HEK293 (cell line): ENCODE measurements at regions not wholly inside any gene's neighbourhood (a gene's known extent, or its start where the extent isn't known, plus 50 kb on each side); places are given as distances from the start of the nearest gene placed in this dataset.

Source experiments
- CTCF ChIA-PET: fragments of 350-600 bp; formaldehyde crosslinking; extraction: SDS; loops from one replicate; lab custom pipeline; 2021; ENCODE audit warnings: antibody characterized with exemption; lab: Yijun Ruan, JAX
- POLR2A ChIA-PET: fragments of 300-600 bp; formaldehyde crosslinking; extraction: SDS; loops from one replicate; lab custom pipeline; 2020; ENCODE audit warnings: antibody characterized with exemption, inconsistent platforms; lab: Yijun Ruan, JAX
- H3K27ac ChIP-seq: fragments of 200-500 bp; sonication (Bioruptor generic); 2 replicates; pipeline ENCODE4 v1.5.1; 2014; ENCODE audit warnings: low read depth, low read length, control low read depth, inconsistent platforms; ENCODE audit errors: extremely low read depth
- H3K36me3 ChIP-seq, 2 experiments: fragments of 200-500 bp in 1 of 2; sonication (Bioruptor generic) in 1 of 2; 1 replicate in 1 of 2; 2 replicates in 1 of 2; pipeline ENCODE4 v1.5.1; 2014 to 2017; ENCODE audit warnings: inconsistent platforms in 2 of 2, low read length in 2 of 2; ENCODE audit not compliant: control insufficient read depth in 2 of 2, insufficient read depth in 1 of 2
- H3K4me1 ChIP-seq: fragments of 200-500 bp; sonication (Bioruptor generic); 2 replicates; pipeline ENCODE4 v1.5.1; 2014; ENCODE audit warnings: mild to moderate bottlenecking, low read length, inconsistent platforms; ENCODE audit not compliant: control insufficient read depth, insufficient read depth
- H3K4me3 ChIP-seq: 2 replicates; pipeline ENCODE4 v1.5.1; 2011; ENCODE audit warnings: low read depth, mild to moderate bottlenecking, control low read depth, low read length, moderate library complexity
- H3K9me3 ChIP-seq: fragments of 200-500 bp; sonication (Bioruptor generic); 2 replicates; pipeline ENCODE4 v1.5.1; 2014; ENCODE audit warnings: low read depth, low read length, inconsistent platforms; ENCODE audit not compliant: control insufficient read depth, insufficient read depth
- GLI4 ChIP-seq: fragments of 450-650 bp; formaldehyde crosslinking; IDR thresholded peaks from 2 replicates; pipeline ENCODE4 v1.5.1; 2016; ENCODE audit warnings: missing biosample characterization, missing genetic modification characterization
- MEIS1 ChIP-seq: sonication (generic); formaldehyde crosslinking; IDR thresholded peaks from 2 replicates; pipeline ENCODE4 v1.8.1; 2022; ENCODE audit warnings: missing genetic modification reagents, mild to moderate bottlenecking, borderline replicate concordance
- MYNN ChIP-seq: fragments of 450-650 bp; formaldehyde crosslinking; IDR thresholded peaks from 2 replicates; pipeline ENCODE4 v1.5.1; 2016; ENCODE audit warnings: missing biosample characterization, missing genetic modification characterization, borderline replicate concordance
- SETDB1 ChIP-seq: IDR thresholded peaks from one replicate; pipeline ENCODE4 v1.6.1; 2017; ENCODE audit warnings: mild to moderate bottlenecking, low read length, moderate library complexity, mixed read lengths; ENCODE audit not compliant: insufficient read length
- YY2 ChIP-seq: fragments of 450-650 bp; formaldehyde crosslinking; IDR thresholded peaks from 2 replicates; pipeline ENCODE4 v1.5.1; 2016; ENCODE audit warnings: missing biosample characterization, missing genetic modification characterization
- ZNF112 ChIP-seq: fragments of 450-650 bp; formaldehyde crosslinking; IDR thresholded peaks from 2 replicates; pipeline ENCODE4 v1.5.0; 2017; ENCODE audit warnings: missing biosample characterization, missing genetic modification characterization
- ZNF292 ChIP-seq: fragments of 450-650 bp; formaldehyde crosslinking; IDR thresholded peaks from 2 replicates; pipeline ENCODE4 v1.5.1; 2016; ENCODE audit warnings: low read depth, missing biosample characterization, missing genetic modification characterization, borderline replicate concordance
- ZNF585B ChIP-seq: fragments of 450-650 bp; formaldehyde crosslinking; IDR thresholded peaks from 2 replicates; pipeline ENCODE4 v1.5.1; 2016; ENCODE audit warnings: missing biosample characterization, missing genetic modification characterization
- ZNF791 ChIP-seq: fragments of 450-650 bp; formaldehyde crosslinking; IDR thresholded peaks from 2 replicates; pipeline ENCODE4 v1.5.1; 2016; ENCODE audit warnings: missing biosample characterization, missing genetic modification characterization
- TF ChIP-seq, protein P1 (sequence below): fragments of 450-650 bp; formaldehyde crosslinking; IDR thresholded peaks from 2 replicates; pipeline ENCODE4 v1.5.1; 2016; ENCODE audit warnings: missing biosample characterization, missing genetic modification characterization, low read depth
- TF ChIP-seq, protein P2 (sequence below): fragments of 450-650 bp; formaldehyde crosslinking; IDR thresholded peaks from 2 replicates; pipeline ENCODE4 v1.5.1; 2016; ENCODE audit warnings: missing biosample characterization, missing genetic modification characterization, borderline replicate concordance
- TF ChIP-seq, protein P3 (sequence below): fragments of 450-650 bp; formaldehyde crosslinking; IDR thresholded peaks from 2 replicates; pipeline ENCODE4 v1.5.1; 2016; ENCODE audit warnings: missing biosample characterization, missing genetic modification characterization
- TF ChIP-seq, protein P4 (sequence below): fragments of 450-650 bp; formaldehyde crosslinking; IDR thresholded peaks from 2 replicates; pipeline ENCODE4 v1.5.1; 2016; ENCODE audit warnings: missing biosample characterization, missing genetic modification characterization, low read depth

DNA sequence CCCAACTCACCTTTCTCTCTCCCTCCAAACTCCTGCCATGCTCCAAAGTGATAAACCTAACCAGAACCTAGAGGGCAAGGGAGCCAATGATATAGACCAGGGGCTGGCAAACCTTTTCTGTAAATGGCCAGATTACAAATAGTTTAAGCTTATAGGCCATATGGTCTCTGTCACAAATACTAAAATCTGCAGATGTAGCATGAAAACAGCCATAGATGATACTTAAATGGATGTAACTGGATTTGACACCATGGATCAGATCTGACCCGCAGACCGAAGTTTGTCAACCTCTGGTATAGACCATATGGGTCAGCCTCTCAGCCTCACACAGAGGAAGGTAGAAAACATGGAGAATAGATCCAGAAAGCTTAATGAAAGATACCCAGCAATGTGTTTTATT, 165.2 kb upstream of the STT3B start:
- H3K36me3 ChIP-seq: no peaks in the 10 kb centered on the region
- no peak overlapping the region for H3K4me3 ChIP-seq
- no peaks in the 10 kb centered on the region for H3K9me3 ChIP-seq
- ChIA-PET CTCF (interaction anchor here (0.6 kb wide), 1 partner anchor 598 kb away, joined by 3 read pairs; no protein-coding TSS in a partner anchor), POLR2A (interaction anchor here (1.0 kb wide), 1 partner anchor 8 kb away, joined by 3 read pairs; no protein-coding TSS in a partner anchor)
- H3K4me1 ChIP-seq: no peaks in the 10 kb centered on the region
- TF ChIP-seq, protein P1, sequence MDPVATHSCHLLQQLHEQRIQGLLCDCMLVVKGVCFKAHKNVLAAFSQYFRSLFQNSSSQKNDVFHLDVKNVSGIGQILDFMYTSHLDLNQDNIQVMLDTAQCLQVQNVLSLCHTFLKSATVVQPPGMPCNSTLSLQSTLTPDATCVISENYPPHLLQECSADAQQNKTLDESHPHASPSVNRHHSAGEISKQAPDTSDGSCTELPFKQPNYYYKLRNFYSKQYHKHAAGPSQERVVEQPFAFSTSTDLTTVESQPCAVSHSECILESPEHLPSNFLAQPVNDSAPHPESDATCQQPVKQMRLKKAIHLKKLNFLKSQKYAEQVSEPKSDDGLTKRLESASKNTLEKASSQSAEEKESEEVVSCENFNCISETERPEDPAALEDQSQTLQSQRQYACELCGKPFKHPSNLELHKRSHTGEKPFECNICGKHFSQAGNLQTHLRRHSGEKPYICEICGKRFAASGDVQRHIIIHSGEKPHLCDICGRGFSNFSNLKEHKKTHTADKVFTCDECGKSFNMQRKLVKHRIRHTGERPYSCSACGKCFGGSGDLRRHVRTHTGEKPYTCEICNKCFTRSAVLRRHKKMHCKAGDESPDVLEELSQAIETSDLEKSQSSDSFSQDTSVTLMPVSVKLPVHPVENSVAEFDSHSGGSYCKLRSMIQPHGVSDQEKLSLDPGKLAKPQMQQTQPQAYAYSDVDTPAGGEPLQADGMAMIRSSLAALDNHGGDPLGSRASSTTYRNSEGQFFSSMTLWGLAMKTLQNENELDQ (tag by site-specific recombination): no peak
- TF ChIP-seq YY2 (tag by site-specific recombination) (no peak), MEIS1 (CRISPR knock-in tag) (no peak), GLI4 (tag by site-specific recombination) (no peak), SETDB1 (no peak), ZNF292 (no peak), ZNF791 (no peak), ZNF112 (tag by site-specific recombination) (no peak), ZNF585B (no peak), MYNN (tag by site-specific recombination) (no peak)
- TF ChIP-seq, protein P2, sequence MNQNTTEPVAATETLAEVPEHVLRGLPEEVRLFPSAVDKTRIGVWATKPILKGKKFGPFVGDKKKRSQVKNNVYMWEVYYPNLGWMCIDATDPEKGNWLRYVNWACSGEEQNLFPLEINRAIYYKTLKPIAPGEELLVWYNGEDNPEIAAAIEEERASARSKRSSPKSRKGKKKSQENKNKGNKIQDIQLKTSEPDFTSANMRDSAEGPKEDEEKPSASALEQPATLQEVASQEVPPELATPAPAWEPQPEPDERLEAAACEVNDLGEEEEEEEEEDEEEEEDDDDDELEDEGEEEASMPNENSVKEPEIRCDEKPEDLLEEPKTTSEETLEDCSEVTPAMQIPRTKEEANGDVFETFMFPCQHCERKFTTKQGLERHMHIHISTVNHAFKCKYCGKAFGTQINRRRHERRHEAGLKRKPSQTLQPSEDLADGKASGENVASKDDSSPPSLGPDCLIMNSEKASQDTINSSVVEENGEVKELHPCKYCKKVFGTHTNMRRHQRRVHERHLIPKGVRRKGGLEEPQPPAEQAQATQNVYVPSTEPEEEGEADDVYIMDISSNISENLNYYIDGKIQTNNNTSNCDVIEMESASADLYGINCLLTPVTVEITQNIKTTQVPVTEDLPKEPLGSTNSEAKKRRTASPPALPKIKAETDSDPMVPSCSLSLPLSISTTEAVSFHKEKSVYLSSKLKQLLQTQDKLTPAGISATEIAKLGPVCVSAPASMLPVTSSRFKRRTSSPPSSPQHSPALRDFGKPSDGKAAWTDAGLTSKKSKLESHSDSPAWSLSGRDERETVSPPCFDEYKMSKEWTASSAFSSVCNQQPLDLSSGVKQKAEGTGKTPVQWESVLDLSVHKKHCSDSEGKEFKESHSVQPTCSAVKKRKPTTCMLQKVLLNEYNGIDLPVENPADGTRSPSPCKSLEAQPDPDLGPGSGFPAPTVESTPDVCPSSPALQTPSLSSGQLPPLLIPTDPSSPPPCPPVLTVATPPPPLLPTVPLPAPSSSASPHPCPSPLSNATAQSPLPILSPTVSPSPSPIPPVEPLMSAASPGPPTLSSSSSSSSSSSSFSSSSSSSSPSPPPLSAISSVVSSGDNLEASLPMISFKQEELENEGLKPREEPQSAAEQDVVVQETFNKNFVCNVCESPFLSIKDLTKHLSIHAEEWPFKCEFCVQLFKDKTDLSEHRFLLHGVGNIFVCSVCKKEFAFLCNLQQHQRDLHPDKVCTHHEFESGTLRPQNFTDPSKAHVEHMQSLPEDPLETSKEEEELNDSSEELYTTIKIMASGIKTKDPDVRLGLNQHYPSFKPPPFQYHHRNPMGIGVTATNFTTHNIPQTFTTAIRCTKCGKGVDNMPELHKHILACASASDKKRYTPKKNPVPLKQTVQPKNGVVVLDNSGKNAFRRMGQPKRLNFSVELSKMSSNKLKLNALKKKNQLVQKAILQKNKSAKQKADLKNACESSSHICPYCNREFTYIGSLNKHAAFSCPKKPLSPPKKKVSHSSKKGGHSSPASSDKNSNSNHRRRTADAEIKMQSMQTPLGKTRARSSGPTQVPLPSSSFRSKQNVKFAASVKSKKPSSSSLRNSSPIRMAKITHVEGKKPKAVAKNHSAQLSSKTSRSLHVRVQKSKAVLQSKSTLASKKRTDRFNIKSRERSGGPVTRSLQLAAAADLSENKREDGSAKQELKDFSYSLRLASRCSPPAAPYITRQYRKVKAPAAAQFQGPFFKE (tag by site-specific recombination): no peak
- TF ChIP-seq, protein P3, sequence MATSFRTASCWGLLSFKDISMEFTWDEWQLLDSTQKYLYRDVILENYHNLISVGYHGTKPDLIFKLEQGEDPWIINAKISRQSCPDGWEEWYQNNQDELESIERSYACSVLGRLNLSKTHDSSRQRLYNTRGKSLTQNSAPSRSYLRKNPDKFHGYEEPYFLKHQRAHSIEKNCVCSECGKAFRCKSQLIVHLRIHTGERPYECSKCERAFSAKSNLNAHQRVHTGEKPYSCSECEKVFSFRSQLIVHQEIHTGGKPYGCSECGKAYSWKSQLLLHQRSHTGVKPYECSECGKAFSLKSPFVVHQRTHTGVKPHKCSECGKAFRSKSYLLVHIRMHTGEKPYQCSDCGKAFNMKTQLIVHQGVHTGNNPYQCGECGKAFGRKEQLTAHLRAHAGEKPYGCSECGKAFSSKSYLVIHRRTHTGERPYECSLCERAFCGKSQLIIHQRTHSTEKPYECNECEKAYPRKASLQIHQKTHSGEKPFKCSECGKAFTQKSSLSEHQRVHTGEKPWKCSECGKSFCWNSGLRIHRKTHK (tag by site-specific recombination): no peak
- TF ChIP-seq, protein P4, sequence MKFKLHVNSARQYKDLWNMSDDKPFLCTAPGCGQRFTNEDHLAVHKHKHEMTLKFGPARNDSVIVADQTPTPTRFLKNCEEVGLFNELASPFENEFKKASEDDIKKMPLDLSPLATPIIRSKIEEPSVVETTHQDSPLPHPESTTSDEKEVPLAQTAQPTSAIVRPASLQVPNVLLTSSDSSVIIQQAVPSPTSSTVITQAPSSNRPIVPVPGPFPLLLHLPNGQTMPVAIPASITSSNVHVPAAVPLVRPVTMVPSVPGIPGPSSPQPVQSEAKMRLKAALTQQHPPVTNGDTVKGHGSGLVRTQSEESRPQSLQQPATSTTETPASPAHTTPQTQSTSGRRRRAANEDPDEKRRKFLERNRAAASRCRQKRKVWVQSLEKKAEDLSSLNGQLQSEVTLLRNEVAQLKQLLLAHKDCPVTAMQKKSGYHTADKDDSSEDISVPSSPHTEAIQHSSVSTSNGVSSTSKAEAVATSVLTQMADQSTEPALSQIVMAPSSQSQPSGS (tag by site-specific recombination): no peak
- H3K27ac ChIP-seq: no peak overlapping the region
